PC-3 (cell line): ENCODE measurements at regions not wholly inside any gene's neighbourhood (a gene's known extent, or its start where the extent isn't known, plus 50 kb on each side); places are given as distances from the start of the nearest gene placed in this dataset.

ENCODE experiments used
- ATAC-seq: fragments of 200-7000 bp; cut with Tn5 transposase; 2 replicates; pipeline ENCODE4 v1.9.1; 2020; ENCODE audit warnings: mild to moderate bottlenecking, moderate library complexity
- BruUV-seq: library from RNA; stranded (reverse); fragments of 400-500 nt; replicated peaks from 2 replicates; lab custom pipeline; 2021; lab: Mats Ljungman, UMichigan
- CTCF ChIA-PET: fragments of 300-600 bp; sonication (Branson Sonifier 250); formaldehyde crosslinking; loops from one replicate; lab custom pipeline; 2022; ENCODE audit warnings: antibody characterized with exemption; lab: Charles Lee
- POLR2A ChIA-PET: fragments of 300-600 bp; sonication (Branson Sonifier 250); formaldehyde crosslinking; loops from one replicate; lab custom pipeline; 2022; ENCODE audit warnings: antibody characterized with exemption; ENCODE audit not compliant: unreplicated experiment; lab: Charles Lee
- DNase-seq: peaks from one replicate; pipeline ENCODE4 v3.0.0-alpha.2; 2015
- H2AFZ ChIP-seq: fragments of 300-600 bp; sonication (generic); 2 replicates; pipeline ENCODE4 v1.6.0; 2016; ENCODE audit warnings: antibody characterized with exemption, low read length
- H3F3A ChIP-seq: fragments of 300-600 bp; sonication (generic); one replicate; pipeline ENCODE4 v1.6.0; 2017; ENCODE audit warnings: antibody characterized with exemption, low read length, control low read depth, mild to moderate bottlenecking; ENCODE audit not compliant: unreplicated experiment
- H3K27ac ChIP-seq: fragments of 300-600 bp; sonication (generic); 2 replicates; pipeline ENCODE4 v1.5.1; 2016; ENCODE audit warnings: mild to moderate bottlenecking, low read length
- H3K27me3 ChIP-seq: fragments of 300-600 bp; sonication (generic); 2 replicates; pipeline ENCODE4 v1.6.1; 2016; ENCODE audit warnings: low read length, mixed read lengths
- H3K36me3 ChIP-seq: fragments of 300-600 bp; sonication (generic); 2 replicates; pipeline ENCODE4 v1.6.1; 2016; ENCODE audit warnings: low read depth, mixed run types, low read length, mixed read lengths
- H3K4me1 ChIP-seq: fragments of 300-600 bp; sonication (generic); 2 replicates; pipeline ENCODE4 v1.5.1; 2016; ENCODE audit warnings: low read length; ENCODE audit not compliant: insufficient read depth
- H3K4me2 ChIP-seq: fragments of 300-600 bp; sonication (generic); 2 replicates; pipeline ENCODE4 v1.6.0; 2016; ENCODE audit warnings: low read length
- H3K4me3 ChIP-seq: fragments of 300-600 bp; sonication (generic); 2 replicates; pipeline ENCODE4 v1.5.1; 2016; ENCODE audit warnings: mild to moderate bottlenecking, low read length, mixed read lengths
- H3K79me2 ChIP-seq: fragments of 300-600 bp; sonication (generic); 2 replicates; pipeline ENCODE4 v1.6.1; 2017; ENCODE audit warnings: low read length, mixed read lengths
- H3K9ac ChIP-seq: fragments of 300-600 bp; sonication (generic); 2 replicates; pipeline ENCODE4 v1.6.0; 2016; ENCODE audit warnings: mild to moderate bottlenecking, low read length
- H3K9me2 ChIP-seq: fragments of 300-600 bp; sonication (generic); replicated peaks from 2 replicates; pipeline ENCODE4 v1.6.1; 2016; ENCODE audit warnings: mixed run types, low read length, mixed read lengths
- H3K9me3 ChIP-seq: fragments of 300-600 bp; sonication (generic); 2 replicates; pipeline ENCODE4 v1.6.1; 2016; ENCODE audit warnings: low read length, mixed read lengths
- H4K20me1 ChIP-seq: fragments of 300-600 bp; sonication (generic); 2 replicates; pipeline ENCODE4 v1.6.1; 2016; ENCODE audit warnings: low read length, mixed read lengths
- EZH2 ChIP-seq: fragments of 300-600 bp; sonication (generic); IDR thresholded peaks from one replicate; pipeline ENCODE4 v1.6.1; 2017; ENCODE audit warnings: antibody characterized with exemption, mild to moderate bottlenecking, low read length; ENCODE audit not compliant: unreplicated experiment
- EZH2phosphoT487 ChIP-seq: fragments of 300-600 bp; sonication (generic); IDR thresholded peaks from 2 replicates; pipeline ENCODE4 v1.6.1; 2018; ENCODE audit warnings: mild to moderate bottlenecking, antibody characterized with exemption, low read length, borderline replicate concordance
- intact Hi-C: fragments of 100-400 bp; cut with micrococcal nuclease; formaldehyde crosslinking; loops from 2 replicates; pipeline ENCODE4 v1.9.0; 2023
- TF ChIP-seq, protein P1 (sequence below): fragments of 300-600 bp; sonication (generic); conservative IDR thresholded peaks from 2 replicates; pipeline ENCODE4 v1.5.1; 2017; ENCODE audit warnings: antibody characterized with exemption, low read depth, mild to moderate bottlenecking, low read length

DNA sequence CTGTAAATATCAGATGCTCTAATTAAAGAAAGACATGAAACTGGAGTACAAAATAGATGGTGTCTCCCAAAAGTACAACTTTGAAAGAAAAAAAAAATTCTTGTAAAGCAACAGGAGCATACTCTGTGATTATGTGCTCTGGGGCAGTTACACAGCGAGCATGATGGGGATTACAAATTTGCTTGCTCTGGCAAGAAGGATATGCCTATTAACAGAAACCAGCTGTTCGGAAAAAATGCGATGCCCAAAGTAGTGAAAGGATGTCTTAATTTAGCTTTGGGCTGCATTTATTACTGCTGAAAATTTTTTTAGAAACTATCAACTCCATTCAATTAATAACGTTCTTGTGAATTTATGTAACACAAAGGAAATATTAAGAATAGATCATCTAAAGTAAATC is 256.9 kb upstream of the TPK1 start:
- ChIA-PET CTCF (no interaction called here), POLR2A (no interaction called here)
- no peak for ATAC-seq
- Histone ChIP-seq H3K79me2 (no peaks in the 10 kb centered on the region), H4K20me1 (no peaks in the 10 kb centered on the region), H3K27me3 (peaks cover 62% of the 10 kb centered on the region), H3F3A (no peaks in the 10 kb centered on the region), H3K4me3 (no peak overlapping the region), H3K9me2 (no peaks in the 10 kb centered on the region), H3K9me3 (no peaks in the 10 kb centered on the region), H3K27ac (no peak overlapping the region), H3K4me1 (no peaks in the 10 kb centered on the region), H3K36me3 (no peaks in the 10 kb centered on the region), H2AFZ (no peak overlapping the region), H3K9ac (no peak overlapping the region), H3K4me2 (no peak overlapping the region)
- no TSS peak for BruUV-seq
- intact Hi-C loops, result no loop called here
- TF ChIP-seq, protein P1, sequence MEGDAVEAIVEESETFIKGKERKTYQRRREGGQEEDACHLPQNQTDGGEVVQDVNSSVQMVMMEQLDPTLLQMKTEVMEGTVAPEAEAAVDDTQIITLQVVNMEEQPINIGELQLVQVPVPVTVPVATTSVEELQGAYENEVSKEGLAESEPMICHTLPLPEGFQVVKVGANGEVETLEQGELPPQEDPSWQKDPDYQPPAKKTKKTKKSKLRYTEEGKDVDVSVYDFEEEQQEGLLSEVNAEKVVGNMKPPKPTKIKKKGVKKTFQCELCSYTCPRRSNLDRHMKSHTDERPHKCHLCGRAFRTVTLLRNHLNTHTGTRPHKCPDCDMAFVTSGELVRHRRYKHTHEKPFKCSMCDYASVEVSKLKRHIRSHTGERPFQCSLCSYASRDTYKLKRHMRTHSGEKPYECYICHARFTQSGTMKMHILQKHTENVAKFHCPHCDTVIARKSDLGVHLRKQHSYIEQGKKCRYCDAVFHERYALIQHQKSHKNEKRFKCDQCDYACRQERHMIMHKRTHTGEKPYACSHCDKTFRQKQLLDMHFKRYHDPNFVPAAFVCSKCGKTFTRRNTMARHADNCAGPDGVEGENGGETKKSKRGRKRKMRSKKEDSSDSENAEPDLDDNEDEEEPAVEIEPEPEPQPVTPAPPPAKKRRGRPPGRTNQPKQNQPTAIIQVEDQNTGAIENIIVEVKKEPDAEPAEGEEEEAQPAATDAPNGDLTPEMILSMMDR, result no peak
- TF ChIP-seq EZH2phosphoT487, result no peak
- TF ChIP-seq EZH2, result no peak
- no peak for DNase-seq

GRCh38 chr7:145088111-145088745 is 252.4 kb upstream of the TPK1 start:
- ChIA-PET POLR2A (no interaction called here), CTCF (no interaction called here)
- intact Hi-C loops, result no loop called here
- peaks cover 40% of the 10 kb centered on the region for H3K27me3 ChIP-seq
- DNase-seq, result no peak
- H3K9me3 ChIP-seq, result no peaks in the 10 kb centered on the region
- H3K79me2 ChIP-seq, result no peaks in the 10 kb centered on the region
- H3K4me3 ChIP-seq, result no peak overlapping the region
- no peak for ATAC-seq
- no peaks in the 10 kb centered on the region for H3K9me2 ChIP-seq
- H2AFZ ChIP-seq, result no peak overlapping the region
- H3K9ac ChIP-seq, result no peak overlapping the region
- no peaks in the 10 kb centered on the region for H3F3A ChIP-seq
- H3K4me1 ChIP-seq, result no peaks in the 10 kb centered on the region
- no peaks in the 10 kb centered on the region for H4K20me1 ChIP-seq
- no peak overlapping the region for H3K4me2 ChIP-seq
- no peak for TF ChIP-seq EZH2
- no peaks in the 10 kb centered on the region for H3K36me3 ChIP-seq
- no peak overlapping the region for H3K27ac ChIP-seq
- no TSS peak for BruUV-seq

DNA sequence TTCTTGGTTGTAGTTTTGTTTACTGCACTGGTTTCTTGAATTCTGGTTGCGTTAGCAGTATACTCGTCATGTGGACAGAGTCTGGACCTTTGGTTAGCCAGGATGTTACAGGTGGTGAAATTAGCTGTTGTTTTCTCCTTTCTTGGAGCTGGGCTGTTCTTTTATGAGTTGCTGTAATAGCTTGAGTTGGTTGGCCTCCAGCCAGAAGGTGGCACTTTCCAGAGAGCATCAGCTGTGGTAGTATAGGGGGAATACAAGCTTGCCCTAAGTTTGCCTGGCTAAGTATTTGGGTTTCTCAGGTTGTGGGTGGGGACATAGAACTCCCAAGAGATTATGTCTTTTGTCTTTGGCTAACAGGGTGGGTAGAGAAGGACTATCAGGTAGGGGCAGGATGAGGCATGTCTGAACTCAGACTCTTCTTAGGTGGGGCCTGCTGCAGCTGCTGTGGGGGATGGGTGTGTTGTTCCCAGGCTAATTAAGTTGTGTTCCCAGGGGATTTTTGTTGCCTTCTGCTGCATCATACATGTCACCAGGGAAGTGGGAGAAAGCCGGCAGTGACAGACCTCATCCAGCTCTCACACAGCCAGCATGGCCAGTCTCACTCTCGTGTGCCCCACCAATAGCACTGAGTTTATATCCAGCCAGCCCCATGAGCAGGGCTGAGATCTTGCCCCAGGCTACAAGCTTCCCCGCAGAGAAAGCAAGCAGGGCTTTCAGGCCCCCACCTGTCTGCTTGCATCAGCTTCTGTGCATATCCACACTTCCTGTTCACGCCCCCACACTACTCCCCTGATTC is 246.7 kb upstream of the TPK1 start:
- POLR2A ChIA-PET, result no interaction called here
- ATAC-seq (no peak), DNase-seq (no peak)
- Histone ChIP-seq H3K79me2 (no peaks in the 10 kb centered on the region), H4K20me1 (no peaks in the 10 kb centered on the region), H3K4me1 (no peaks in the 10 kb centered on the region), H3K27me3 (peaks cover 16% of the 10 kb centered on the region; the same call in 1 of the 2 replicates), H3K4me2 (no peak overlapping the region), H3K9ac (no peak overlapping the region), H3K4me3 (no peak overlapping the region), H3F3A (no peaks in the 10 kb centered on the region), H3K27ac (no peak overlapping the region), H3K36me3 (no peaks in the 10 kb centered on the region), H2AFZ (0 out of 2 replicates have a peak overlapping the region, but pooled peaks have one; percentile 10), H3K9me2 (no peaks in the 10 kb centered on the region), H3K9me3 (no peaks in the 10 kb centered on the region)
- intact Hi-C loops, result no loop called here
- no peak for TF ChIP-seq EZH2
- TF ChIP-seq, protein P1, result no peak
- no peak for TF ChIP-seq EZH2phosphoT487
- CTCF ChIA-PET, result no interaction called here
- BruUV-seq, result no TSS peak
